Stomach smooth muscle (tissue), 2 donors: ENCODE measurements at regions not wholly inside any gene's neighbourhood (a gene's known extent, or its start where the extent isn't known, plus 50 kb on each side); places are given as distances from the start of the nearest gene placed in this dataset.
"Not testable (repeated sequence)": the region's sequence is repeated elsewhere in the genome, so short reads cannot be mapped to it uniquely, and the experiment has no call there.

Experiments
- H3K27ac ChIP-seq: one replicate; pipeline ENCODE4 v1.7.0; 2013; ENCODE audit warnings: mild to moderate bottlenecking, low read length, inconsistent platforms
- H3K27me3 ChIP-seq, 2 donors: one replicate each; pipeline ENCODE4 v1.7.0; 2013; ENCODE audit warnings: low read length in 2 of 2; ENCODE audit not compliant: insufficient read depth in 2 of 2, control insufficient read depth in 1 of 2
- H3K36me3 ChIP-seq, 2 donors: one replicate each; pipeline ENCODE4 v1.7.0; 2013; ENCODE audit warnings: low read length in 2 of 2; ENCODE audit not compliant: control insufficient read depth in 2 of 2, insufficient read depth in 2 of 2
- H3K4me1 ChIP-seq: one replicate; pipeline ENCODE4 v1.7.0; 2013; ENCODE audit warnings: low read length; ENCODE audit not compliant: control insufficient read depth, insufficient read depth
- H3K4me3 ChIP-seq, 2 donors: one replicate each; pipeline ENCODE4 v1.7.0; 2013; ENCODE audit warnings: low read length in 2 of 2
- H3K9ac ChIP-seq, 2 donors: one replicate each; pipeline ENCODE4 v1.7.0; 2013; ENCODE audit warnings: low read length in 2 of 2, mild to moderate bottlenecking in 1 of 2
- H3K9me3 ChIP-seq, 2 donors: one replicate each; pipeline ENCODE4 v1.7.0; 2013; ENCODE audit warnings: low read length in 2 of 2; ENCODE audit not compliant: control insufficient read depth in 2 of 2
- donor health status: healthy.
- donor health status: Pancreatic carcinoma.

GRCh38 chr4:57370691-57371090 lies 260.5 kb upstream of the IGFBP7 start:
- Histone ChIP-seq H3K36me3 (no peaks in the 10 kb centered on the region), H3K4me1 (no peaks in the 10 kb centered on the region)

GRCh38 chr4:57369446-57369845 lies 259.3 kb upstream of the IGFBP7 start:
- H3K4me1 ChIP-seq: no peaks in the 10 kb centered on the region
- H3K36me3 ChIP-seq: no peaks in the 10 kb centered on the region
- no peak overlapping the region for H3K4me3 ChIP-seq
- no peak overlapping the region for H3K9ac ChIP-seq
- no peak overlapping the region for H3K27ac ChIP-seq
- no peaks in the 10 kb centered on the region for H3K9me3 ChIP-seq
- H3K27me3 ChIP-seq: no peaks in the 10 kb centered on the region

More at GRCh38 chr4:57370691-57371090, 260.5 kb upstream of the IGFBP7 start:
- Histone ChIP-seq H3K27me3 (no peaks in the 10 kb centered on the region), H3K4me3 (no peak overlapping the region), H3K9me3 (no peaks in the 10 kb centered on the region), H3K9ac (no peak overlapping the region), H3K27ac (no peak overlapping the region)

GRCh38 chr4:57364255-57364654 lies 254.1 kb upstream of the IGFBP7 start:
- no peak overlapping the region for H3K9ac ChIP-seq
- H3K36me3 ChIP-seq: no peaks in the 10 kb centered on the region
- H3K27ac ChIP-seq: no peak overlapping the region
- no peaks in the 10 kb centered on the region for H3K4me1 ChIP-seq
- no peaks in the 10 kb centered on the region for H3K9me3 ChIP-seq
- H3K27me3 ChIP-seq: no peaks in the 10 kb centered on the region
- H3K4me3 ChIP-seq: no peak overlapping the region

GRCh38 chr4:57363346-57363745 lies 253.2 kb upstream of the IGFBP7 start:
- no peak overlapping the region for H3K9ac ChIP-seq
- H3K4me3 ChIP-seq: no peak overlapping the region
- no peaks in the 10 kb centered on the region for H3K4me1 ChIP-seq
- no peak overlapping the region for H3K27ac ChIP-seq
- H3K27me3 ChIP-seq: no peaks in the 10 kb centered on the region
- H3K9me3 ChIP-seq: no peaks in the 10 kb centered on the region
- H3K36me3 ChIP-seq: no peaks in the 10 kb centered on the region

GRCh38 chr4:57360681-57361080 lies 250.5 kb upstream of the IGFBP7 start:
- no peaks in the 10 kb centered on the region for H3K4me1 ChIP-seq
- H3K36me3 ChIP-seq: no peaks in the 10 kb centered on the region
- H3K27me3 ChIP-seq: no peaks in the 10 kb centered on the region
- no peaks in the 10 kb centered on the region for H3K9me3 ChIP-seq
- no peak overlapping the region for H3K9ac ChIP-seq
- no peak overlapping the region for H3K27ac ChIP-seq
- H3K4me3 ChIP-seq: no peak overlapping the region

GRCh38 chr4:57355101-57355665 lies 245.0 kb upstream of the IGFBP7 start:
- Histone ChIP-seq H3K4me3 (no peak overlapping the region), H3K9me3 (no peaks in the 10 kb centered on the region), H3K9ac (no peak overlapping the region), H3K4me1 (no peaks in the 10 kb centered on the region), H3K27me3 (no peaks in the 10 kb centered on the region), H3K27ac (no peak overlapping the region), H3K36me3 (no peaks in the 10 kb centered on the region)

- no peaks in the 10 kb centered on the region for H3K27me3 ChIP-seq
- H3K4me1 ChIP-seq: no peaks in the 10 kb centered on the region
- no peaks in the 10 kb centered on the region for H3K9me3 ChIP-seq
- no peak overlapping the region for H3K9ac ChIP-seq
- H3K4me3 ChIP-seq: no peak overlapping the region
- H3K36me3 ChIP-seq: no peaks in the 10 kb centered on the region
- no peak overlapping the region for H3K27ac ChIP-seq
Measured at GRCh38 chr4:57351731-57352130, 241.5 kb upstream of the IGFBP7 start.

- H3K36me3 ChIP-seq: no peaks in the 10 kb centered on the region
- H3K9ac ChIP-seq: no peak overlapping the region
- no peaks in the 10 kb centered on the region for H3K27me3 ChIP-seq
- no peak overlapping the region for H3K4me3 ChIP-seq
- H3K4me1 ChIP-seq: no peaks in the 10 kb centered on the region
- no peak overlapping the region for H3K27ac ChIP-seq
- no peaks in the 10 kb centered on the region for H3K9me3 ChIP-seq
Measured at GRCh38 chr4:57344296-57344695, 234.1 kb upstream of the IGFBP7 start.

- Histone ChIP-seq H3K9ac (no peak overlapping the region), H3K27me3 (no peaks in the 10 kb centered on the region), H3K4me1 (no peaks in the 10 kb centered on the region), H3K36me3 (no peaks in the 10 kb centered on the region), H3K9me3 (no peaks in the 10 kb centered on the region), H3K4me3 (no peak overlapping the region), H3K27ac (no peak overlapping the region)
Measured at GRCh38 chr4:57342411-57342810, 232.2 kb upstream of the IGFBP7 start.

- H3K4me1 ChIP-seq, H3K9me3 ChIP-seq, H3K9ac ChIP-seq, H3K36me3 ChIP-seq, H3K4me3 ChIP-seq, H3K27ac ChIP-seq, H3K27me3 ChIP-seq: not testable (repeated sequence)
Measured at GRCh38 chr4:57338861-57339260, 228.7 kb upstream of the IGFBP7 start.

GRCh38 chr4:57333684-57334083 lies 223.5 kb upstream of the IGFBP7 start:
- Histone ChIP-seq H3K36me3 (no peaks in the 10 kb centered on the region), H3K4me1 (no peaks in the 10 kb centered on the region), H3K27me3 (no peaks in the 10 kb centered on the region)

More at GRCh38 chr4:57333684-57334083, 223.5 kb upstream of the IGFBP7 start:
- Histone ChIP-seq H3K9me3 (no peaks in the 10 kb centered on the region), H3K9ac (no peak overlapping the region), H3K4me3 (no peak overlapping the region), H3K27ac (no peak overlapping the region)
